ENCODE measurements at regions not wholly inside any gene's neighbourhood (a gene's known extent, or its start where the extent isn't known, plus 50 kb on each side); places are given as distances from the start of the nearest gene placed in this dataset.
"Not testable (repeated sequence)": the region's sequence is repeated elsewhere in the genome, so short reads cannot be mapped to it uniquely, and the experiment has no call there.

DNA sequence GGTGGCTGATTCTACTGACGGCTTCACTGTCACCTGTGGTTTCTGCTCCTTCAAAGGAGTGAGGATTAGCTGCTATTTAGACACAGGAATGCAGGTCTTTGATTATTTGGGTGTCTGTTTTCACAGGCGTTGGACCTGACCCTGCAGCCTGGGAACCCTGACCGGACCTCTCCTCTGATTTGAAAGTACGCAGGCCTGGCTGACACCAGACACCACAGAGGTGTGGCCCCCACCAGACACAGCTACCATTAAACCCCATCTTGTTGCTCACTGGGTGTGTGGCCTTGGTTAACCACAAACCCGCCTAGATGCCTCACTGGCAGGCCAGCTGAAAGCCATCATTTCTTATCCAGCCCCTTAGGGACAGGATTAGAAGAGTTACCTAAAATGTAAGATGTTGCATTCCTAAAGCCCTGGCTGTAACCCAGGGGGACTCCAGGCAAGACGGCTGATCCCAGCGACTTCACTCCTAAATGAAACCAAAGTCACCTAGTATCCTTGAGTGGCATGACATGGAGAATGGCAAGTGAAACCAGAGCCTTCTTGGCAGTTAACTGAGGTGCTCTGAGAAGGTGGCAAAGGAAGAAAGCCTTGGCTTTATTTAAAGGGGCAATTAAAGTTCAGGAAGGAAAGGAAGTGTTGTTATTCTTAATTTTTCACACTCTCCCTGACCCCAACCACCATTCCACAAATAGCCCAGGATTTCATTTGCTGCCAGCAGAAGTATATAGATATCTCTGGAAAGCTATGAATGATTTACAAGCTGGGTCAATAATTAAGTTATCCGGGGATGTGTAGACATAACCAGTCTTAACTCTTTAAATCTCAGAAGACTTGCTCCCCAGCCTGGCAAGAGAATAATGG is 169.9 kb downstream of the QRSL1 start:
- no peak for DNase-seq (ENCODE audit: low spot score)

- no peak for DNase-seq (ENCODE audit: low spot score)
These were observed 167.8 kb downstream of the QRSL1 start for GRCh38 chr6:106797186-106797585.

GRCh38 chr6:106796781-106797180 is 167.4 kb downstream of the QRSL1 start:
- no peak for DNase-seq (ENCODE audit: low spot score)

- DNase-seq (ENCODE audit: low spot score) = no peak
These were observed 164.8 kb downstream of the QRSL1 start for GRCh38 chr6:106794129-106794528.

- no peak for DNase-seq (ENCODE audit: low spot score)
These were observed 163.3 kb downstream of the QRSL1 start for GRCh38 chr6:106792536-106793236.

DNA sequence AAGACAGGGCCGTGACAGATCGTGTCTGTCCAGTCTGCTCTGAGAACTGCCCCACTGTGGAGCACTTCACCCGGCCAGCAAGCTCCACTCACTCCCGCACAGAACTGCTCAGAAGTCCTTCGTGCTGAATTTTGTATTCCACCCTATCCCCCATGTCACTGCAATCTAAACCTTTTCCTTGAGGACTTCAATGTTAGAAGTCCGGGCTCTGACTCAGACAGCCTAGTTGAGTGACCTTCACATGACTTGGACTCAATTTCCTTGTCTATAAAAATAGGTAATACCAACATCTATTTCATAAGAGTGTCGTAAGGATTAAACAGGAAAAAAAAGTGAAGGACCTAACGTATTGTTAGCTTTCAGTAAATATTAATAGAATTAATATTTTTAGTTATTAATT is 161.6 kb downstream of the QRSL1 start:
- DNase-seq (ENCODE audit: low spot score) = no peak

DNA sequence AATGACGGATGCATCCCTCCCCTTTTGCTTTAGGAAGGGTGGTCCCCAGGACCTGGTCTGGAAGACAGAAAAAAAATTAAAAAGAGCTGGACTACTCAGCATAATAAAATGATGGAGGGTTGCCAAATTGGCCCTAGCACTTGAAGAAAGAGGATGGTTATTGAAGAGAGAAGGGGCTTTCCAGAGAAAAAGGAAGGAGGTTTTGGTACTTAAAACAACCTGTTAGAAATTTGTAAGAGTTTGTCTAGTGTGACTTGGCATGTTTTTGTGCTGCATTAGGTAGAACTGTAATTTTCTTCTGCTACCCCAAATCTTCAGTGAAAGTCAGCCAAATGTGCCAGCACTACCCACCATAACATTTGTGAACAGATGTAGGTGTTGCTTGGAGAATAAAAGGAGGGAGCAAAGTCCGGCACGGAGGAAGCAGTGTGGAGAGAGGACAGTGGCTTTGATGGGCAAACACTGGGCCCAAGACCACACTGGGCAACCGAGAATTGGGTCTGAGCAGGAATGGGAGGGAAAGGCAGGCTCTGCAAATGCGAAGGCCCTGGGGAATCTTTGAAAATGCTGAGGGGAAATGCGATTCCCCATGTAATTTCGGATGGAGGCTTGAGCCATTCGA is 160.9 kb downstream of the QRSL1 start:
- DNase-seq (ENCODE audit: low spot score) = no peak

- no peak for DNase-seq (ENCODE audit: low spot score)
These were observed 160.2 kb downstream of the QRSL1 start for GRCh38 chr6:106789428-106790148.

DNA sequence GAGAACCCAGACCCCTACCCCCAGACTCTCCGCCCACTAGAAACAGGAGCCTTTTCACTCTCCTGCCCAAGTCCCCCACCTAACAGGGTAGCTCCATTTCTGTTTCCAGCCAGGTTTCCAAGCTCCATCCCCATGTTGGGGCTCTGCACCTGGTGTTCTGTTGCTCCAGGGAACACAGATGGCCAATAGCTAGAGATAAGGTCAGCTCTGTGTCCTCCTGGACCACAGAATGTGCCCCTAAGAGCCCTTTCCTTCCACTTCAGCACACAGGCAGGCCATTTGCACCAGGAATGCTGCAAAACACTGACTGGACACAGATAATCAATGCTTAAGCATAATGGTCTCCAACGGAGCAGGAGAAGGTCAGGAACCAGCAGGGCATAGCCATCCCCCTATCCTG is 159.4 kb downstream of the QRSL1 start:
- DNase-seq (ENCODE audit: low spot score) = no peak

DNA sequence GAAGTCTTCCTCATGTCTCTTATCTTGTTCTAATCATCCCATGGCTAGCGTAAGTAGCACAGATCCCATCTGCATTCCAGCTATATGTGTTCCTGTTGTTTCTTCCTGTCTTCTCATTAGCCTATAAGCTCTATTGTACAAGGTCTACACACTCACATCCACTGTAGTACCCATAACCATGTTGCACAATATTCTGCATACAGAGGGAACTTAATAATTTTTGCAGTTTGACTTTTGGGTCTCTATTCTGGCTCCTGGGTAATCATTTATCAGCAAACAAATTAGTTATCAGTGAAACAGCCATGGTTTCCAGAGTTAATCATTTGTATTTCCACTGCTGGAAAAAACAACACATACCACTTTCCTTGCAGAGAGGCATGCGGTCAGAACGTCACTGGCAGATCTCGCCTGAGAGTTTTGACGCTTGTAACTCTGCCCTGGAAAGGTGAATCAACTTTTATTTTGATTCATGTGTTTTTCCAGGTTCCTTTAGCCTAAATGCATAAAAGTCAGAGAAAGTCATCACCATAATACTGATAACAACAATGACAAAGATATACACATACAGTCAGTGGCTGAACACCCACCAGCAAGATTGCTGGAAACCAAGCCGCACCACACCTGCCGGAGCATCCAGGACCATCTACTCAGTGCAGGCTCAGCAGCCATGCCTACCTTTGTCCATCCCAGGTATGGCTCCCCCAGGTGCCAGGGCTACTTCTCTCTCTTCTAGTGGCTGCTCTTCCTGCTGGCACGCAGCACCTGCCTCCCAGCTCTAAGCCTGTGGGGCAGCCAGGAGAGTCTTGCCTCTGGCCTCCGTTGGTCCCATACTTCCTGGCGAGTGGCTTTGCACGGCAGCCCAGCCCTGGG is 158.2 kb downstream of the QRSL1 start:
- DNase-seq (ENCODE audit: low spot score) = no peak

- no peak for DNase-seq (ENCODE audit: low spot score)
These were observed 155.9 kb downstream of the QRSL1 start for GRCh38 chr6:106785298-106785697.

- DNase-seq (ENCODE audit: low spot score) = no peak
These were observed 154.5 kb downstream of the QRSL1 start for GRCh38 chr6:106783640-106784566.

DNA sequence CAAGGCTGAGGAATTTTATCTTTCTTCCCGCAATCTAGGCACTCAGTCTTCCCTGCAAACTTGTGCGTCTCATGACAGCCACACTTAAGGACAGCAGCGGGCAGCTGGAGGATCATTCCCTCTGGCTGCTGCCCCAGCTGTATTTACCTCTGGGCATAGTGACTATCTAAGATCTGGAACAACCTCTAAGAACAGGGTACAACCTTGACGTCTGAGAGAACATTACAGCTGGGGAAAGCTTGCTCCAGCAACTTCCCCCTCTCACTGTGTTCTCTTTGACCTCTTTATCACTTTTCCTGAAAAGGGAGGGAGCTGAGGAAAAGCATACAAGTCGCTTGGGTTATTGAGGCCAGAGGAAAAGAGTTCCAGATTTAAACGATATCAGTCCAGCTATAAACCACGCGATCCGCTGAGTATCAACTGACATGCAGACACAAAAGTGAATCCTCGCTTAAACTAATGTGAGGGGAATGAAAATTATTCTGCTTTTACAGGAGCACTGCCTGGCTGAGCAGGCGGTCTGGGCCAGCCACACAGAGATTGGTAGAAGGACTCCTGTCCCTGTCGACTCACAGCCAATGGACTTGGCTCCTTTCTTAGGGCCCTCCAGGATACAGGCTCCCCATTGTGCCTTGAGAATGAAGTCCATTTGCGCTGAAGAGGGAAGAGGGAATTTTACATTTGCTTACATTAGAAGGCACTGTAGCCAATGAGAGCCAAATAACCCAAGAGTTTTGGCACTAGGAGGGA is 153.3 kb downstream of the QRSL1 start:
- no peak for DNase-seq (ENCODE audit: low spot score)

DNA sequence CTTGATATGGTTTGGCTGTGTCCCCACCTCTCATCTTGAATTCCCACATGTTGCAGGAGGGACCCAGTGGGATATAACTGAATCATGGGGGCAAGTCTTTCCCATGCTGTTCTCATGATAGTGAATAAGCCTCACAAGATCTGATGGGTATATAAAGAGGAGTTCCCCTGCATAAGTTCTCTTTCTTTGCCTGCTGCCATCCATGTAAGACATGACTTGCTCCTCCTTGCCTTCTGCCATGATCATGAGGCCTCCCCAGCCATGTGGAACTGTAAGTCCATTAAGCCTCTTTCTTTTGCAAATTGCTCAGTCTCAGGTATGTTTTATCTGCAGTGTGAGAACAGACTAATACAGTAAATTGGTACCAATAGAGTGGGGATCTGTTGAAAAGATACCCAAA is 150.2 kb downstream of the QRSL1 start:
- not testable (repeated sequence) for DNase-seq (ENCODE audit: low spot score)

DNA sequence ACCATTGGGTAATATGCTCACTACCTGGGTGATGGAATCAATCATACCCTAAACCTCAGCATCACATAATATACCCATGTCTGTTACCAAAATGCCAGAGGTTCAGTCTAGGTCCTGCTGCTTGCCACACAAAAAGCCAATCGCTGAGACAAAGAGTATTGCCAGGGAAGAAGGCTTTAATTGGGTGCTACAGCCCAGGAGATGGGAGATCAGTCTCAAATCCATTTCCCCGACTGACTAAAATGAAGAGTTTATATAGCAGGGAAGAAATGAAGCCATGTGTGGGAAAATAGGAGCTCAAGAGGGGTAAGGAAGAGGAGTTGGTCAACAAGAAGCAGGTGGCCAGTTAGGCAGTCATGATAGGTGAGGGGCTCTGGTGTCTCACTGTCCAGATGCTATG is 149.6 kb downstream of the QRSL1 start:
- DNase-seq (ENCODE audit: low spot score) = no peak

DNA sequence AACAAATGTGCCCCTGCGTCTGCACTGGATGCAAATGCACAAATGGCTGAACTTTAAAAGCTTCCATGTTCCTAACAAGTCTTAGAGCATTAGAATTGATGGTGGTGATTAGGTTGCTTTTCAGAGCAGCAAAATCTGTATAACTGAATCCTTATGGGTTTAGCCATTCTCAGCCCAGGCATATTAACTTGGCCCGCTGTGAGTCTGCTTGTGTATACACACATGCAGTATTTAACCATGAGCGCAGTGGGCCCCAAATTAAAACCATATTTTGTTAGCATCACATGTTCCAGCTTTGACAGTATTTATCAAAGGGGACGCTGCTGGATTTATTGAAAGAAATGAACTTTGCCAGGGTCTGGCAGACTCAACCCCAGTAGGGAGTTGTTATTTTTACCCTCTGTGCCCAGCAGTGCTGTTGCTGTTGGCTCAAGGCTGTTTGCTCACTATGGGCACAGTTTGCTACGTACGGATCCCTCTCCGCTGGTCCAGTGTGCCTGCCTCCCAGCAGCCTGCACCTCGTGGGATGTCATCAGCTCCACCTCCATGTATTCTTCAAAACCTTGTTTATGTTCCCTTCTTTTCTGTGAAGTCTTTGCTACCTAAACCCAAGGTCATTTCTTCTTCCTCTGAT is 144.7 kb downstream of the QRSL1 start:
- DNase-seq (ENCODE audit: low spot score) = no peak

- no peak for DNase-seq (ENCODE audit: low spot score)
These were observed 144.1 kb downstream of the QRSL1 start for GRCh38 chr6:106773522-106773921.

GRCh38 chr6:106772270-106773142 is 143.1 kb downstream of the QRSL1 start:
- no peak for DNase-seq (ENCODE audit: low spot score)
